ENCODE measurements at regions not wholly inside any gene's neighbourhood (a gene's known extent, or its start where the extent isn't known, plus 50 kb on each side); places are given as distances from the start of the nearest gene placed in this dataset.

GRCh38 chr2:145156199-145156598, 636.3 kb upstream of the ZEB2 start:
- no peaks in the 10 kb centered on the region for H3K4me1 ChIP-seq (ENCODE audit: insufficient read depth, low read length)
- no peak overlapping the region for H3K9ac ChIP-seq (ENCODE audit: low read depth, low read length)
- no peaks in the 10 kb centered on the region for H3K9me3 ChIP-seq (ENCODE audit: control insufficient read depth, insufficient read depth, low read length)
- no peaks in the 10 kb centered on the region for H3K36me3 ChIP-seq (ENCODE audit: insufficient read depth, low read length)

GRCh38 chr2:145155196-145155595, 635.3 kb upstream of the ZEB2 start:
- Histone ChIP-seq H3K4me1 (ENCODE audit: insufficient read depth, low read length) (no peaks in the 10 kb centered on the region), H3K9me3 (ENCODE audit: control insufficient read depth, insufficient read depth, low read length) (no peaks in the 10 kb centered on the region), H3K9ac (ENCODE audit: low read depth, low read length) (no peak overlapping the region), H3K36me3 (ENCODE audit: insufficient read depth, low read length) (no peaks in the 10 kb centered on the region)

GRCh38 chr2:145154731-145155130, 634.8 kb upstream of the ZEB2 start:
- Histone ChIP-seq H3K36me3 (ENCODE audit: insufficient read depth, low read length) (no peaks in the 10 kb centered on the region), H3K9ac (ENCODE audit: low read depth, low read length) (no peak overlapping the region), H3K9me3 (ENCODE audit: control insufficient read depth, insufficient read depth, low read length) (no peaks in the 10 kb centered on the region), H3K4me1 (ENCODE audit: insufficient read depth, low read length) (no peaks in the 10 kb centered on the region)

- no peak overlapping the region for H3K9ac ChIP-seq (ENCODE audit: low read depth, low read length)
- no peaks in the 10 kb centered on the region for H3K4me1 ChIP-seq (ENCODE audit: insufficient read depth, low read length)
- H3K9me3 ChIP-seq (ENCODE audit: control insufficient read depth, insufficient read depth, low read length) = no peaks in the 10 kb centered on the region; the same call in 1 of the 2 replicates
- H3K36me3 ChIP-seq (ENCODE audit: insufficient read depth, low read length) = no peaks in the 10 kb centered on the region
Measured at GRCh38 chr2:145146691-145147090, 626.8 kb upstream of the ZEB2 start.

GRCh38 chr2:145144131-145144728, 624.3 kb upstream of the ZEB2 start:
- no peaks in the 10 kb centered on the region for H3K4me1 ChIP-seq (ENCODE audit: insufficient read depth, low read length)
- H3K9me3 ChIP-seq (ENCODE audit: control insufficient read depth, insufficient read depth, low read length) = no peaks in the 10 kb centered on the region; the same call in 1 of the 2 replicates
- no peak overlapping the region for H3K9ac ChIP-seq (ENCODE audit: low read depth, low read length)
- no peaks in the 10 kb centered on the region for H3K36me3 ChIP-seq (ENCODE audit: insufficient read depth, low read length)

GRCh38 chr2:145141981-145142380, 622.1 kb upstream of the ZEB2 start:
- no peak overlapping the region for H3K9ac ChIP-seq (ENCODE audit: low read depth, low read length)
- no peaks in the 10 kb centered on the region for H3K4me1 ChIP-seq (ENCODE audit: insufficient read depth, low read length)
- no peaks in the 10 kb centered on the region for H3K36me3 ChIP-seq (ENCODE audit: insufficient read depth, low read length)
- H3K9me3 ChIP-seq (ENCODE audit: control insufficient read depth, insufficient read depth, low read length) = no peaks in the 10 kb centered on the region; the same call in 1 of the 2 replicates

GRCh38 chr2:145140658-145141057, 620.7 kb upstream of the ZEB2 start:
- Histone ChIP-seq H3K36me3 (ENCODE audit: insufficient read depth, low read length) (no peaks in the 10 kb centered on the region), H3K4me1 (ENCODE audit: insufficient read depth, low read length) (no peaks in the 10 kb centered on the region), H3K9ac (ENCODE audit: low read depth, low read length) (no peak overlapping the region), H3K9me3 (ENCODE audit: control insufficient read depth, insufficient read depth, low read length) (no peaks in the 10 kb centered on the region)

GRCh38 chr2:145138626-145139025, 618.7 kb upstream of the ZEB2 start:
- Histone ChIP-seq H3K9me3 (ENCODE audit: control insufficient read depth, insufficient read depth, low read length) (no peaks in the 10 kb centered on the region), H3K4me1 (ENCODE audit: insufficient read depth, low read length) (no peaks in the 10 kb centered on the region), H3K9ac (ENCODE audit: low read depth, low read length) (no peak overlapping the region), H3K36me3 (ENCODE audit: insufficient read depth, low read length) (no peaks in the 10 kb centered on the region)

- H3K9ac ChIP-seq (ENCODE audit: low read depth, low read length) = no peak overlapping the region
- no peaks in the 10 kb centered on the region for H3K9me3 ChIP-seq (ENCODE audit: control insufficient read depth, insufficient read depth, low read length)
- no peaks in the 10 kb centered on the region for H3K4me1 ChIP-seq (ENCODE audit: insufficient read depth, low read length)
- H3K36me3 ChIP-seq (ENCODE audit: insufficient read depth, low read length) = no peaks in the 10 kb centered on the region
Measured at GRCh38 chr2:145137901-145138300, 618.0 kb upstream of the ZEB2 start.

- Histone ChIP-seq H3K36me3 (ENCODE audit: insufficient read depth, low read length) (no peaks in the 10 kb centered on the region), H3K9ac (ENCODE audit: low read depth, low read length) (no peak overlapping the region), H3K4me1 (ENCODE audit: insufficient read depth, low read length) (no peaks in the 10 kb centered on the region), H3K9me3 (ENCODE audit: control insufficient read depth, insufficient read depth, low read length) (no peaks in the 10 kb centered on the region)
Measured at GRCh38 chr2:145137211-145137610, 617.3 kb upstream of the ZEB2 start.

GRCh38 chr2:145136702-145137101, 616.8 kb upstream of the ZEB2 start:
- no peaks in the 10 kb centered on the region for H3K9me3 ChIP-seq (ENCODE audit: control insufficient read depth, insufficient read depth, low read length)
- H3K36me3 ChIP-seq (ENCODE audit: insufficient read depth, low read length) = no peaks in the 10 kb centered on the region
- no peaks in the 10 kb centered on the region for H3K4me1 ChIP-seq (ENCODE audit: insufficient read depth, low read length)
- no peak overlapping the region for H3K9ac ChIP-seq (ENCODE audit: low read depth, low read length)

GRCh38 chr2:145126146-145126545, 606.2 kb upstream of the ZEB2 start:
- Histone ChIP-seq H3K9ac (ENCODE audit: low read depth, low read length) (no peak overlapping the region), H3K4me1 (ENCODE audit: insufficient read depth, low read length) (no peaks in the 10 kb centered on the region), H3K36me3 (ENCODE audit: insufficient read depth, low read length) (no peaks in the 10 kb centered on the region), H3K9me3 (ENCODE audit: control insufficient read depth, insufficient read depth, low read length) (no peaks in the 10 kb centered on the region)

- H3K9ac ChIP-seq (ENCODE audit: low read depth, low read length) = no peak overlapping the region
Measured at GRCh38 chr2:145124085-145124484, 604.2 kb upstream of the ZEB2 start.

GRCh38 chr2:145123606-145124005, 603.7 kb upstream of the ZEB2 start:
- Histone ChIP-seq H3K9me3 (ENCODE audit: control insufficient read depth, insufficient read depth, low read length) (no peaks in the 10 kb centered on the region), H3K4me1 (ENCODE audit: insufficient read depth, low read length) (no peaks in the 10 kb centered on the region), H3K36me3 (ENCODE audit: insufficient read depth, low read length) (no peaks in the 10 kb centered on the region), H3K9ac (ENCODE audit: low read depth, low read length) (no peak overlapping the region)

More at GRCh38 chr2:145124085-145124484, 604.2 kb upstream of the ZEB2 start:
- Histone ChIP-seq H3K4me1 (ENCODE audit: insufficient read depth, low read length) (no peaks in the 10 kb centered on the region), H3K36me3 (ENCODE audit: insufficient read depth, low read length) (no peaks in the 10 kb centered on the region), H3K9me3 (ENCODE audit: control insufficient read depth, insufficient read depth, low read length) (no peaks in the 10 kb centered on the region)

- H3K9me3 ChIP-seq (ENCODE audit: control insufficient read depth, insufficient read depth, low read length) = no peaks in the 10 kb centered on the region
- H3K36me3 ChIP-seq (ENCODE audit: insufficient read depth, low read length) = no peaks in the 10 kb centered on the region
- H3K4me1 ChIP-seq (ENCODE audit: insufficient read depth, low read length) = no peaks in the 10 kb centered on the region
- no peak overlapping the region for H3K9ac ChIP-seq (ENCODE audit: low read depth, low read length)
Measured at GRCh38 chr2:145119225-145119624, 599.3 kb upstream of the ZEB2 start.
